Frontal cortex (tissue), 4 donors: ENCODE measurements at regions not wholly inside any gene's neighbourhood (a gene's known extent, or its start where the extent isn't known, plus 50 kb on each side); places are given as distances from the start of the nearest gene placed in this dataset. TPM values are rescaled to one million over a fixed set of nuclear protein-coding genes. Genes with fewer than 3 reads are reported as not detected.

ENCODE experiments used
- DNase-seq, 2 donors: peaks; one replicate each; pipeline ENCODE4 v3.0.0; 2012; ENCODE audit warnings: low spot score in 2 of 2
- FAIRE-seq: peaks from 2 replicates; lab custom pipeline; 2012; peaks lifted over from hg19 to GRCh38; lab: Jason Lieb, UNC
- small RNA-seq: library from RNA; depleted of rRNA; stranded (forward); fragments of <200 nt; gene quantifications from one replicate; pipeline ENCODE3, GENCODE V24; 2014
- donor health status: control.
- donor health status: control.
- donor health status: control.

DNA sequence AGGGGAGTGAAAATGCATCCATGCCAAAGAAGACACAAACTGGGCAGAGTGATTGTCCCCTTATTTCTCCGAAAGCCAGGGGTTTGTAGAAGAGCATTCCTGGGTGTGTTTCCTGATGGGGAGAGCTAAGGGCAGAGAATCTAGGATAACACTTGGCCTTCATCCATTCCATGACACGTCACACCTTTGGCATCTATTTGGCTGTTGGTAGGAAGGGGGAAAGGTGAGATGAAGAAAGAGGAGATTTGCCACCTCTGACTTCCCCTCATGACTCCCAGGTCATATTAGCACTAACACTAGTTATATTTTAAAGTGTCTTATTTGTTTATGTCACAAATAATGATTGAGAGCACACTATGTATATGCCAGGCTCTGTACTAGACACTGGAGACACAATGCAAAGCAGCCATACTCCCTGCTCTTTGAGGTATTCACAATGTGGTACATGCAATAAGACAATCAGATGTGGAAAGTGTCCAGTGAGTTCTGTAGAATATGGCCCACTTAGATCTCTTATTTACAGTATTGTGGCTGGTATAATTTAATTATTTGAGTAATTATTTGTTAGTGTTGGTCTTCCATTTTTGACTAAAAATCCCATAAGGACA lies 54.5 kb upstream of the GADD45A start:
- no peak for DNase-seq
- FAIRE-seq, result no peak

DNA sequence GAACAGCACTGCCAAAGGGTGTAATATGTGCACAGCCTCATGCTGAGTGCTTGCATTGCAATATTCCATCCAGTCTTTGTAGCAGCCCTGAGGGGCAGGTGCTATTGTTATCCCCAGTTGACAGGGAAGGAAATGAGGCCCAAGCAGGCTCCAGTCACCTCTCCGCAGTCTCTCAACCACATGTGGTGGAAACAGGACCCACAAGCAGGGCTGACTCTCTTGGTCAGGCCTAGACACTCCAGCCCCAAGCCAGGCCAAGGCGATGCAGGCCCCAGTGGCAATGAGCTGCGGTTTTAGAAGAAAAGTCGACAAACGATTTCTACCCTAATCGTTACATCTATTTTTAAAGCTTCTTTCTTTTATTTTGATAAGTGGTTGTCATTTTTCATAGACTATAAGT lies 52.6 kb upstream of the GADD45A start:
- DNase-seq (no peak), FAIRE-seq (no peak)

DNA sequence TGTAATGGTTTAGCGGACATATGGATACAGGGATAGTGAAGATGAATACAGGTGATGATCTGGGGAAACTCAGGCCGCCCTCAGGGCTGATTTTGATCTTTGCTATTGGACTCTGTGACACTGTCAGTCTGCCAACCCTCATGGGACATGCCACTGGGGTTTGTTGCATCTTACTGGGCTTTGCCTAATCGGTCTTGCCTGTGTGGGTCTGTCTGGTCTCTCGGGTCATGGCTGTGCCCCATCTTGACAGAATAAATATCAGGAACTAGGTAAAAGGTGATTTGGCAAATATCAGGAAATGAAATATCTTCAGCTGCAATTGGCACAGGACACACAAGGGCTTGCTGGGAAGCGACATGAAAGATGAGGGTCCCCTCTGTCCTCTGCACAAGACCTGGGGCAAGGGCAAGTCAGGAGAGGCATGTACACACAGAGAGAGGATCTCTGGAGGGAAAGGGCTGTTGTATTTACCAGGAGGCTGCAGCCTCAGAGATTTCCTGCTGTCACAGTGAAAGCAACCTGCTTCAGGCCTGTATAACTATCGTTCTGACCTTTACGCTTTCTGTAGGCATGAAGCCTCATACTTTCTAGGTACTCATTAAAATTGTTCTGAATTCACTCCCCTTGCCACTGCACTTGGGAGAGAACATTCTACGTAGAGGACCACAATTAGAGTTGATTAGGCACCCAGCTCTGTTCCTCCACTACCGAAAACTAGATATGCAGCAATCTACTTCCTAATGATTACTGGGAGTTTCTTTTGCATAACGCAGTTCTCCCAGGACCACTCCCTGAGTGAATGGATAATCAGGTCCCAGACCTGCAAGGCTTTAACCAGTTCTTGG lies 52.0 kb upstream of the GADD45A start:
- DNase-seq, result no peak
- FAIRE-seq, result no peak

DNA sequence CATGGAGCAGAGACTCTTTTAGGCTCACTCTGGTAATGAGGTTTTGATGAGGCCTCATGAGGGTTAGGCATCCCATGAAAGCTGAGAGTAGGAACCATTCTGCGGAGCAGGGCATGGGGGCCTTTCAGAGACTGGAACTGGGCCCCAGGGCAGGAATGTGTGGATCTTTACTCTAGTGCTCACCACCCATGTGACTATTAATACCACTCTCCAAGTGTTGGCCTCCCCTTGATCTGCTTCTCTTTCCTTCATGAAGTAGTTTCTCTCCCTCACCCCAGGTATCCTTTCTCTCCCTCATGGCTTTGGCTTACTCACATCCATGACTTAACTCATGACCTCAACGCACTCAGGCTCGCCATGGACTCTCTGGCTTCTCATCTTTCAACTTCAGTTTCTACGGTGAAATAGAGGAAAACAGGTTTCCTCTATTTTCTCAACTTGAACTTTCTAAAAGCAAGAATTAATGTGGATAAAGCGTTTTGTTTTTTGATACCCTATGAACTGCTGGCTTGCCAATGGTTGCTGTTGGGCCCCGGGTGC lies 50.5 kb upstream of the GADD45A start:
- no peak for FAIRE-seq

DNA sequence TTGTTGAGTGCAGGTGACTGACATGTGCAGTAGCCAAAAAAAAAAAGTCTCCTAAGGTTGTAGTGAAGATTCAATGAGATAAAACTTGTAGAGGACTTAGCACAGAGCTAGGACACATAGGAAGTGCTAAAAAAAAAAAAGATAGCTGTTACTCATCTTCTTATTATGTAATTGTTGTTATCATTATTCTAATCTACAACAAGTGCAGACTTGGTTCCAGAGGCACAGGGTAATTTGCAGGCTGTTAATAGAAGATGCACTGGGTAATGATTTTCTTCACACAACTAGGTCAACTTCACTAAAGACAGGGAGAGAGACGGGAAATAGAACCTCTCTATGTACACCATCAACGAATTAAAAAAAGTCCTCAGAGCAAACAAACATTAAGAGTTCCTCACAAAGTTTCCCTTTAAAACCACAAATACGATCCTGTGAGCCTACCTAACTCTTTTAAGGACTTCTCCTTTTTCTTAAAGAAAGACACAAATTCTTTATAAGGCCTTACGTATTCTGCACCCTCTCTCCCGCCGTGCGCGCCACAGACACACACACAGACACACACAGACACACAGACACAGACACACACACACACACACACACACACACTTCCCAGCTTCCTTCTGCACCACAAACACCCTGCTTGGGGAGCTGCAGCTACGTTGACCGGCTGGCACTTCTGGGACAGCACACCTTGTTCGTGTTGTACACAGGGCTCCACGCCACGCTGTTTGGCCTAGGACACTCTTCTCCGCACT lies 49.8 kb upstream of the GADD45A start:
- FAIRE-seq, result no peak
- no peak for DNase-seq

More for the DNA sequence above, 50.5 kb upstream of the GADD45A start:
- DNase-seq, result no peak

Small RNA genes in the stretch of these regions (small RNA-seq; reads per million reads assigned to genes)
- gene RNU6-1031P, result not detected
